ENCODE measurements at regions not wholly inside any gene's neighbourhood (a gene's known extent, or its start where the extent isn't known, plus 50 kb on each side); places are given as distances from the start of the nearest gene placed in this dataset.

GRCh38 chr1:57704811-57705210, 281.0 kb upstream of the DAB1 start:
- no peak for TF ChIP-seq POLR2A (IDR thresholded peaks at IDR 0.05)
- no peak for TF ChIP-seq CTCF (IDR thresholded peaks at IDR 0.05)
